SHP77 treated with DMSO at 0.1 percent for 48 hours (cell line): ENCODE measurements at regions not wholly inside any gene's neighbourhood (a gene's known extent, or its start where the extent isn't known, plus 50 kb on each side); places are given as distances from the start of the nearest gene placed in this dataset.

Experiments
- DNase-seq: peaks from one replicate; lab custom pipeline; 2025; lab: John Stamatoyannopoulos, UW

DNA sequence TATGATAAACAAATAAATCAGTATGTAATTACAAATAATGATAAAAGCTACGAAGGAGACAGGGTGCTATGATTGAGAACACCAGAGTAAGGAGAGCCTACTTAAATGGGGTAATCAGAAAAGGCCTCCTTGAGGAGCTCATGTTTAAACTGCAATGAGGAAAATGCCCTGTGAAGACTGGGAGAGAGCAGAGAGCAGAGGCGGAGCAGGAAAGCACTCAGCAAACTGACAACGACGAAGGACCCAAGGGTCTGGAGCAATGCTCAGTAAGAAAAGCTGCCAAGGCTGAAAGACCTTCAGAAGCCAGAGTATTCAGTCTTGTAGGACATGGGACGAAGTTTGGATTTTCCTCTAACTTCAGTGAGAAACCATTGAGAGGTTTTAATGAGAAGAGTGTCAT is 114.2 kb upstream of the PLEKHA5 start:
- DNase-seq = no peak

DNA sequence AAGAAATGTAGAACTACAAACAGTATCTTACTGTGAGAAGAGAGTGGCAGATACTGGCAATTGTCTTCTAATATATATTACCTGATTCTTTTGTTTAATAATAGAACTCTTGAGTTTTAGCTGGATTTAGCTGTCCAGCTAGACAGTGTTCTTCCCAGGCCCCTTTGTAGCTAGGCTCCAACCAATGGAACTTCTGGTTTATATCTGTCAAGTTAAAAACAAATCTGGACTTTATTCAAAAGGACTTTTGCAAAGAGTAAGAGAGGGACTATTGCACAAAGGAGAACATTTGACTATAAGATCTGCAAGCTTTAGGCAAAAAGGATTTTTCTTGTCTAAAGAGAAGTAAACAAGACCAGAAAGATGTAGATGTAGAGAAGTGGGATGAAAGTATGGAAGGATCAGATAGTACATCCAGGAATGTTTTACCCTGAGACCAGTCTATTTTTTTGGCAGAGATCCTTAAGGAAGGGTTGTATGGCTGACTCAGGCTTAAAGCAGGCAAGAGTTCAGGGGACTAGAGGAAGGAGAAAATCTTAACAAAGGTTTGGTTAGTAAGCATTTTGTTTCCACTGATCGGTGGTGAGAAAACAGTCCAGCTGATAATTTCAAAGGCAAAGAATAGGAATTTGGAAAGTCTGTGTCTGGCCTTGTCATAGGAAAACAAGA is 111.1 kb upstream of the PLEKHA5 start:
- DNase-seq = no peak

- no peak for DNase-seq
Observed at GRCh38 chr12:19021240-19021639, 108.3 kb upstream of the PLEKHA5 start.

DNA sequence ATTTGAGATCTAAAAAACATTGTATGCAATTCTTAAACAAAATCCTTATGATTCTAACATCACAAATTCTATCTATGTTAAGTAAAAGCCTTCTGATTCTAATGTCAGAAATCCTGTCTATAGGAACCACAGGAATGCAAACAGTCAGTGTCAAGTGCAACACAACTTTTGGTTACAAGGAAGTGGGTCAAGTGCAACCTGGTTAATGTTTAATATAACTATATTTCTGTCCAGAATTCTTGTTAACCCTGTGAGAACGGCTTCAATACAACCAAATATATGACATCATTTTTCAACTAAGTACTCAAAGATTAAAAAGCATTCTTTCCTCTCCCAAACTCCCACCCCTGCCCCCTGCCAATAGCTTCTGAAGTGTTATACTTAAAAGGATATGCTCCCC is 107.9 kb upstream of the PLEKHA5 start:
- DNase-seq = no peak

- DNase-seq = no peak
Observed at GRCh38 chr12:19025582-19025981, 104.0 kb upstream of the PLEKHA5 start.

DNA sequence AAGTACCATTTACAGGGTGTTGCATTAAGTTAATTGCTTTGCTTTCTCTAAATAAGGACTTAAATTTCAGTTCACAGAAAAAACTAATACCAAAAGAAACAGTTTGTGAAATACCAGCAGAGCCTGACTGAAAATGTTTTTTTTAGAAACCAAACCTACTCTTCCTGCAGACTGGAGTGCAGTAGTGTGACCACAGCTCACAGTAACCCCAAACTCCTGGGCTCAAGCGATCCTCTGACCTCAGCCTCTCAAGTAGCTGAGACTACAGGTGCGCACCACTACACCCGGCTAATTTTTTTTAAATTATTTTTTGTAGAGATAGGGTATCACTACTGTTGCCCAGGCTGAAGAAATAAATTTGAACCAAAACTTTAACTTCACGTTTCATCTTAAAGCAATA is 103.5 kb upstream of the PLEKHA5 start:
- no peak for DNase-seq

GRCh38 chr12:19026614-19027488 is 102.7 kb upstream of the PLEKHA5 start:
- DNase-seq = no peak

GRCh38 chr12:19030180-19030579 is 99.4 kb upstream of the PLEKHA5 start:
- no peak for DNase-seq

GRCh38 chr12:19030603-19031002 is 98.9 kb upstream of the PLEKHA5 start:
- DNase-seq = no peak

GRCh38 chr12:19031032-19031431 is 98.5 kb upstream of the PLEKHA5 start:
- no peak for DNase-seq

- no peak for DNase-seq
Observed at GRCh38 chr12:19032826-19033225, 96.7 kb upstream of the PLEKHA5 start.

DNA sequence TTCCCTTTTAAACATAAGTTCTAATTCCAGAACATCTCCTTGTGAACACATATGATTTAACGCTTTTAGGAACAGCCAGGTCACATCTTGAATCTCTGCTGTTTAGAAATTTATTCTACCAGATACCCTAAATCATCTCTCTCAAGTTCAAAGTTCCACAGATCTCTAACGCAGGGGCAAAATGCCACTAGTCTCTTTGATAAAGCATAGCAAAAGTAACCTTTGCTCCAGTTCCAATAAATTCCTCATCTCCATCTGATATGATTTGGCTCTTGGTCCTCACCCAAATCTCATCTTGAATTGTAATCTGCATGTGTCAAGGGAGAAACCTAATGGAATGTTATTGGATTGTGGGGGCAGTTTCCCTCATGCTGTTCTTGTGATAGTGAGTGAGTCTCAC is 96.3 kb upstream of the PLEKHA5 start:
- DNase-seq = no peak

DNA sequence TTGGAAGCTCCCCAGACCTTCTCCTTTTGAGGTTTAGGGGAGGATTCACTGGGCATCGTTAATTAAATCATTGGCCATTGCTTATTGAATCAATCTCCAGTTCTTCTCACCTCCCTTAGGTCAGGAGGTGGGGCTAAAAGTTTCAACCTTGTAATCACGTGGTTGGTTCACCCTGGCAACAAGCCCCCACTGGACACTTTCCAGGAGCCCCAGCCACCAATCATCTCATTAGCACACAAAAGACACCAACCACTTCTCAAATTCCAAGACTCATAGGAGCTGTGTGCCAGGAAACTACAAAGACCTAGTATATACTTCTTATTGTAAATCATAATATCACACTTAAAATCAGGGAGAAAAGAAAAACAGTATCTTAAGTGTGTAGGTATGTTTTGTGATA is 94.6 kb upstream of the PLEKHA5 start:
- DNase-seq = no peak

GRCh38 chr12:19035536-19035935 is 94.0 kb upstream of the PLEKHA5 start:
- DNase-seq = no peak

- no peak for DNase-seq
Observed at GRCh38 chr12:19036673-19037357, 92.7 kb upstream of the PLEKHA5 start.

DNA sequence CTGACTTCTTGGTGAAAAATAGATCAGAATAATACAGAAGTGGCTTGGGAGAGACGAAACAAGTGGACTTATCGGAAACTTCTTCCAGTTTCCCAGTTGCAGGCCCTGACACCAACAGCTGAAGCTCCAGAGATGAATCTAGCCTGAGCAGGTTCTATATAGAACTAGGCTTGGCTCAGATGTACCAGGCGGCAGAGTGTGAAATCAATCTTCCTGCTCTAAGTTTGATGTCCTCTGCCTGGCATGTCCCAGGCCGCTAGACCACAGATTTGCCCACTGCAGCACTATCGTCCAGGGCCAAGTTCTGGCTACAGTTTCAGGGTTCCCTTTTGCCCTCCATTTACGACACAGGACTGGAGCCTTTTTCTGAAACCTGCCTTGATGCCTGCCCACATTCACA is 91.3 kb upstream of the PLEKHA5 start:
- DNase-seq = no peak

DNA sequence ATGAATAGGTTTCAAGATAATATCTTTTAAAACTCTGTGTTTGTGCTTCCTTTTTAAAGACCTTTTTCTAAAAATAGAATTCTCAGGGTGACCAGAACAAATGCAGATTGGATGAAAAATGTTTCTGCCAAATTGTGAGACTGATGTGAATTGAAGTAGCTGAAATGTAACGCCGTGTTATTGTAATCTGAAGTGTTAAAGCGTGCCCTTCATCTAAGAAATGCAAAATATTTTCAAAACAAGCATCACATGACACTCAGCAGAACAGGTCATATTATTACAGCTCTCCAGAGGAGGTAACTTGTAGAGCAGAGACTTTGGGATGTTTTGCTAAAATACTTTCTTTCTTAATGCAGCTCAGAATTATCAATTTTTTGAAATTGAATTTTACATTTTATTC is 90.0 kb upstream of the PLEKHA5 start:
- DNase-seq = no peak

DNA sequence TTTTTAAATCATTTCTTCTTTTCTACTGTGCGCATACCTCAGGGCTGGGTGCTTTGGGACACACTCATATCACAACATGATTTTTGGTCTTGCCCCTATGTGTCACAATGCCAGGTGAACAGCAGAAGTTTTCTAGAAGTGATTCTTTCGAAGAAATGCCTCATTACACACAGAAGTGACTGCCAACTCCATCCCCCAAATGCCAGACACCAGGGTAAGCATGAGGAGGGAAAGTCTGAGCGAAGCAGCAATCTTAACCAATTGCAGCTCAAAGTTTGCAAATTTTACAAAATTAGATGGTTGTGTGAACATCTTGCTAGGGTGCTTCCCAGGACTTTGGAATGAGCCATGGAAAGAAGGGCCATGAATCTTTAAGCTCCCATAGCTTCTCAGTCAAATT is 87.3 kb upstream of the PLEKHA5 start:
- DNase-seq = no peak

- DNase-seq = no peak
Observed at GRCh38 chr12:19044430-19044829, 85.1 kb upstream of the PLEKHA5 start.

GRCh38 chr12:19044891-19045290 is 84.6 kb upstream of the PLEKHA5 start:
- DNase-seq = no peak

GRCh38 chr12:19045426-19045825 is 84.1 kb upstream of the PLEKHA5 start:
- DNase-seq = no peak

- no peak for DNase-seq
Observed at GRCh38 chr12:19048943-19049342, 80.6 kb upstream of the PLEKHA5 start.

GRCh38 chr12:19052689-19053088 is 76.8 kb upstream of the PLEKHA5 start:
- DNase-seq = no peak
